ENCODE measurements at regions not wholly inside any gene's neighbourhood (a gene's known extent, or its start where the extent isn't known, plus 50 kb on each side); places are given as distances from the start of the nearest gene placed in this dataset.

DNA sequence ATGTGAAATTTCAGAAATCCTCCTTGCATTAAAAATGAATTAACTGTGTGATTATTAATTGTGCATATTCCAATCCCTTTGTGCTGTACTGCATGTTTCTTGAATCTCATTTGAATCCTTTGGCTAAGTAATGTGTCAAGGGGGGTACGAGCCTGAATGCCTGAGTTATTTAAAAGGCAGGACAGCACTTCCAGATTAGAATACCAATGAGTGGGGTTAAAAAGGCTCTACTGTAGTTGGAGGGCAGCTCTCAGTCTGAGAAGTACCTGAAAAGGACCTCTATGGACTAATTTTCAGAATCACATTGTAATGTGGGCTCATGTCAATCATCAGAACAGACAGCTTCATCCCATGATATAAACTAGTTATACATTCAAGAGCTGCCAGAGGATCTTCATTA, 423.0 kb downstream of the GRB14 start:
- no peaks in the 10 kb centered on the region for H3K4me1 Mint-ChIP-seq (ENCODE audit: low read depth, unreplicated experiment)
- CTCF ChIA-PET: no interaction called here
- no peak overlapping the region for H3K4me3 ChIP-seq (ENCODE audit: low read depth, low read length)
- BruUV-seq (replicated peaks): no TSS peak
- H3K36me3 Mint-ChIP-seq (ENCODE audit: insufficient read depth, unreplicated experiment): no peaks in the 10 kb centered on the region
- H3K27me3 Mint-ChIP-seq (ENCODE audit: insufficient read depth, unreplicated experiment): no peaks in the 10 kb centered on the region
- no peak for DNase-seq
- H3K9me3 Mint-ChIP-seq (ENCODE audit: unreplicated experiment): no peaks in the 10 kb centered on the region
- TF ChIP-seq, protein P1, sequence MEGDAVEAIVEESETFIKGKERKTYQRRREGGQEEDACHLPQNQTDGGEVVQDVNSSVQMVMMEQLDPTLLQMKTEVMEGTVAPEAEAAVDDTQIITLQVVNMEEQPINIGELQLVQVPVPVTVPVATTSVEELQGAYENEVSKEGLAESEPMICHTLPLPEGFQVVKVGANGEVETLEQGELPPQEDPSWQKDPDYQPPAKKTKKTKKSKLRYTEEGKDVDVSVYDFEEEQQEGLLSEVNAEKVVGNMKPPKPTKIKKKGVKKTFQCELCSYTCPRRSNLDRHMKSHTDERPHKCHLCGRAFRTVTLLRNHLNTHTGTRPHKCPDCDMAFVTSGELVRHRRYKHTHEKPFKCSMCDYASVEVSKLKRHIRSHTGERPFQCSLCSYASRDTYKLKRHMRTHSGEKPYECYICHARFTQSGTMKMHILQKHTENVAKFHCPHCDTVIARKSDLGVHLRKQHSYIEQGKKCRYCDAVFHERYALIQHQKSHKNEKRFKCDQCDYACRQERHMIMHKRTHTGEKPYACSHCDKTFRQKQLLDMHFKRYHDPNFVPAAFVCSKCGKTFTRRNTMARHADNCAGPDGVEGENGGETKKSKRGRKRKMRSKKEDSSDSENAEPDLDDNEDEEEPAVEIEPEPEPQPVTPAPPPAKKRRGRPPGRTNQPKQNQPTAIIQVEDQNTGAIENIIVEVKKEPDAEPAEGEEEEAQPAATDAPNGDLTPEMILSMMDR (IDR thresholded peaks at IDR 0.05; ENCODE audit: insufficient read depth in 1 of 2, low read depth in 1 of 2, low read length in 1 of 2, severe bottlenecking in 1 of 2, unreplicated experiment in 1 of 2): no peak
- H3K4me3 Mint-ChIP-seq (ENCODE audit: unreplicated experiment): no peak overlapping the region
- no peaks in the 10 kb centered on the region for H3K27me3 ChIP-seq (replicated peaks; ENCODE audit: control insufficient read depth, insufficient read depth, low read length)
- no peaks in the 10 kb centered on the region for H3K4me1 ChIP-seq
- no peaks in the 10 kb centered on the region for H3K9me3 ChIP-seq
- intact Hi-C loops (cut with micrococcal nuclease; ENCODE audit: unreplicated experiment): no loop called here
- no peak overlapping the region for H3K27ac Mint-ChIP-seq (ENCODE audit: unreplicated experiment)
- POLR2A ChIA-PET: no interaction called here
- no peaks in the 10 kb centered on the region for H3K36me3 ChIP-seq (ENCODE audit: control insufficient read depth, insufficient read depth, low read length)

DNA sequence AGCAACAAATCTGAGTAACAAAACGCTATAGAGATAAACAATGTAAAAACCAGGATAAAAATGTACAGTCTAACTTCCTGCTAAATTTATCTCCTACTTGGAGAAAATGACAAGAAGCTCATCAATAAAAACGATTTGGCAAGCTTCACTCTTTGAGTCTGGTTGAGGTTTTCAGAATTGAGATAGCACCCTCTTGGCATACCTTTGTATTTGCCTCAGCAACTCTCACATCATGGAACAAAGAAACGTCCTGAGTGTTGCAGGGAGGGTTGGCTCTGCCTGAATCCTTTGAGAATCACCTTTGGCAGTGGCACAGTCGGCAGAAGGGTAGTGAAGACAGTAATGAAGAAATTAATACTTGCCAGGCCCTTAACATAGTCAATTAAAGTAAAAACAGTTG, 430.6 kb downstream of the GRB14 start:
- BruUV-seq (replicated peaks): no TSS peak
- Mint-ChIP-seq H3K27ac (ENCODE audit: unreplicated experiment) (no peak overlapping the region), H3K4me1 (ENCODE audit: low read depth, unreplicated experiment) (no peaks in the 10 kb centered on the region), H3K9me3 (ENCODE audit: unreplicated experiment) (no peaks in the 10 kb centered on the region), H3K4me3 (ENCODE audit: unreplicated experiment) (no peak overlapping the region), H3K36me3 (ENCODE audit: insufficient read depth, unreplicated experiment) (no peaks in the 10 kb centered on the region), H3K27me3 (ENCODE audit: insufficient read depth, unreplicated experiment) (peaks cover 3% of the 10 kb centered on the region)
- POLR2A ChIA-PET: no interaction called here
- no peak overlapping the region for H3K4me3 ChIP-seq (ENCODE audit: low read depth, low read length)
- no peak for DNase-seq
- no peaks in the 10 kb centered on the region for H3K9me3 ChIP-seq
- no peaks in the 10 kb centered on the region for H3K27me3 ChIP-seq (replicated peaks; ENCODE audit: control insufficient read depth, insufficient read depth, low read length)
- intact Hi-C loops (cut with micrococcal nuclease; ENCODE audit: unreplicated experiment): no loop called here
- CTCF ChIA-PET: no interaction called here
- TF ChIP-seq, protein P1 (IDR thresholded peaks at IDR 0.05; ENCODE audit: insufficient read depth in 1 of 2, low read depth in 1 of 2, low read length in 1 of 2, severe bottlenecking in 1 of 2, unreplicated experiment in 1 of 2): no peak
- H3K36me3 ChIP-seq (ENCODE audit: control insufficient read depth, insufficient read depth, low read length): no peaks in the 10 kb centered on the region
- no peaks in the 10 kb centered on the region for H3K4me1 ChIP-seq

DNA sequence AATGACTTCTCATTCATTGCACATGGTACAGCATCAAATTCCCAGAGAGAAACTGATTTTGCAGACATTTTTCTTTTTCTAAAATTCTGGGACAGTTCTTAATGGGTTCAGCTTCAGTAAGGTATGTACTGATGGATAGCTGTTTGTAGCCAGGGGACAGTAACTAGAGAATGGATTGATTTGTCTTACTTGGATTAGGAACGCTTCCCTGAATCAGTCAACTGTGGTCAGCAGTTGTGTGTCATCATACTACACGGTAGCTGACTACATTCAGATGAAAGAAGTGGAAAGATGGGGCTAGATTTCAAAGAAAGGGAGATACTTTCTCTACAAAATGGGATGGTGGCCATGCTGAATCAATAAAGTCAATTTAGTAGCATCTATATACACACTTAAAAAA, 431.4 kb downstream of the GRB14 start:
- CTCF ChIA-PET: no interaction called here
- H3K4me3 ChIP-seq (ENCODE audit: low read depth, low read length): no peak overlapping the region
- no peaks in the 10 kb centered on the region for H3K4me1 ChIP-seq
- Mint-ChIP-seq H3K4me1 (ENCODE audit: low read depth, unreplicated experiment) (no peaks in the 10 kb centered on the region), H3K9me3 (ENCODE audit: unreplicated experiment) (no peaks in the 10 kb centered on the region), H3K27ac (ENCODE audit: unreplicated experiment) (no peak overlapping the region), H3K4me3 (ENCODE audit: unreplicated experiment) (no peak overlapping the region), H3K36me3 (ENCODE audit: insufficient read depth, unreplicated experiment) (no peaks in the 10 kb centered on the region), H3K27me3 (ENCODE audit: insufficient read depth, unreplicated experiment) (peaks cover 3% of the 10 kb centered on the region)
- DNase-seq: no peak
- POLR2A ChIA-PET: no interaction called here
- intact Hi-C loops (cut with micrococcal nuclease; ENCODE audit: unreplicated experiment): no loop called here
- H3K9me3 ChIP-seq: no peaks in the 10 kb centered on the region
- TF ChIP-seq, protein P1 (IDR thresholded peaks at IDR 0.05; ENCODE audit: insufficient read depth in 1 of 2, low read depth in 1 of 2, low read length in 1 of 2, severe bottlenecking in 1 of 2, unreplicated experiment in 1 of 2): no peak
- no peaks in the 10 kb centered on the region for H3K36me3 ChIP-seq (ENCODE audit: control insufficient read depth, insufficient read depth, low read length)
- BruUV-seq (replicated peaks): no TSS peak
- H3K27me3 ChIP-seq (replicated peaks; ENCODE audit: control insufficient read depth, insufficient read depth, low read length): no peaks in the 10 kb centered on the region

Data from Caco-2 (cell line).